ENCODE measurements at regions not wholly inside any gene's neighbourhood (a gene's known extent, or its start where the extent isn't known, plus 50 kb on each side); places are given as distances from the start of the nearest gene placed in this dataset.

DNA sequence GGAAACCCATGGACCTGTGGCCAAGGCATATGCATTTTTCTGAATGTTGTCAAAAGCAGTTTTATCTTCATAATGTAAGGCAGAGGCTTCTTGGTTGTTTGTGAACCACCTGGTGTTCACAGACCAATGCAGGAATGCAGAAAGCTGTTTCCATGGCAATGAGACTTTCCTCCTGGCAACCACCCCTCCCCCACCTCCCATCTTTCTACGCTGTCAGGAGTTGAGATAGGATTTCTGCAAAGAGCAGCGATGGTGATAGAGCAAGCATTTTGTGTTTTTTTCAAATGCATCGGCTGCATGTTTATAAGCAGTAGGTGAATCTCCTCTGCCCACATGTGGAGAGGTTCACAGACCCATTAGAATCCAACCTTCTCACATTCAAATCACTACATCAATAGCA lies 114.1 kb upstream of the SMLR1 start:
- intact Hi-C loops (cut with DNase I; ENCODE audit: low total_unique reads): no loop called here
- TF ChIP-seq POLR2A (IDR thresholded peaks at IDR 0.05): no peak
- TF ChIP-seq, protein P1, sequence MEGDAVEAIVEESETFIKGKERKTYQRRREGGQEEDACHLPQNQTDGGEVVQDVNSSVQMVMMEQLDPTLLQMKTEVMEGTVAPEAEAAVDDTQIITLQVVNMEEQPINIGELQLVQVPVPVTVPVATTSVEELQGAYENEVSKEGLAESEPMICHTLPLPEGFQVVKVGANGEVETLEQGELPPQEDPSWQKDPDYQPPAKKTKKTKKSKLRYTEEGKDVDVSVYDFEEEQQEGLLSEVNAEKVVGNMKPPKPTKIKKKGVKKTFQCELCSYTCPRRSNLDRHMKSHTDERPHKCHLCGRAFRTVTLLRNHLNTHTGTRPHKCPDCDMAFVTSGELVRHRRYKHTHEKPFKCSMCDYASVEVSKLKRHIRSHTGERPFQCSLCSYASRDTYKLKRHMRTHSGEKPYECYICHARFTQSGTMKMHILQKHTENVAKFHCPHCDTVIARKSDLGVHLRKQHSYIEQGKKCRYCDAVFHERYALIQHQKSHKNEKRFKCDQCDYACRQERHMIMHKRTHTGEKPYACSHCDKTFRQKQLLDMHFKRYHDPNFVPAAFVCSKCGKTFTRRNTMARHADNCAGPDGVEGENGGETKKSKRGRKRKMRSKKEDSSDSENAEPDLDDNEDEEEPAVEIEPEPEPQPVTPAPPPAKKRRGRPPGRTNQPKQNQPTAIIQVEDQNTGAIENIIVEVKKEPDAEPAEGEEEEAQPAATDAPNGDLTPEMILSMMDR (IDR thresholded peaks at IDR 0.05): no peak
- H3K27me3 ChIP-seq: no peaks in the 10 kb centered on the region
- H3K36me3 ChIP-seq: no peaks in the 10 kb centered on the region
- no peak overlapping the region for H3K27ac ChIP-seq
- no peaks in the 10 kb centered on the region for H3K9me3 ChIP-seq
- H3K4me1 ChIP-seq: no peaks in the 10 kb centered on the region
- no peak for DNase-seq
- no peak overlapping the region for H3K4me3 ChIP-seq

DNA sequence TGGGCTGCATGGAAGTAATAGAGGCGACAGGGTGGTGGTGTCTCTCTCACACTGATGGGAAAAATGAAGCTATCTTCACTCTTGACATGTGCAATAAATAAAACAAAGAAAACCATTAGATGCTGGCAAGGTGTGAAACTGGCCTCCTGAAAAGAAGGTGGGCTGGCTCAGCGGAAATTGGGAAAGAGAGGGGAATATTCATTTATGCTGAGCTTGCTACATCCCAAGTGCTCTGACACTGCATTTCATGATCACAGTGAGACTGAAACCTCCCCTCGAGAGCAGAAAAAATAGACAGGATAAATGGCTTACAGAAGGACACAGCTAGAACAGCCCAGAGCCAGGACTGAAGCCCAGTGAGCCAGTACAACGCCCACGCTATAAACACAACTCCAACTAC lies 112.1 kb upstream of the SMLR1 start:
- Histone ChIP-seq H3K9me3 (no peaks in the 10 kb centered on the region), H3K27ac (no peak overlapping the region), H3K27me3 (no peaks in the 10 kb centered on the region), H3K36me3 (no peaks in the 10 kb centered on the region), H3K4me1 (no peaks in the 10 kb centered on the region), H3K4me3 (no peak overlapping the region)
- TF ChIP-seq, protein P1 (IDR thresholded peaks at IDR 0.05): no peak
- TF ChIP-seq POLR2A (IDR thresholded peaks at IDR 0.05): no peak
- DNase-seq: no peak
- intact Hi-C loops (cut with DNase I; ENCODE audit: low total_unique reads): no loop called here

DNA sequence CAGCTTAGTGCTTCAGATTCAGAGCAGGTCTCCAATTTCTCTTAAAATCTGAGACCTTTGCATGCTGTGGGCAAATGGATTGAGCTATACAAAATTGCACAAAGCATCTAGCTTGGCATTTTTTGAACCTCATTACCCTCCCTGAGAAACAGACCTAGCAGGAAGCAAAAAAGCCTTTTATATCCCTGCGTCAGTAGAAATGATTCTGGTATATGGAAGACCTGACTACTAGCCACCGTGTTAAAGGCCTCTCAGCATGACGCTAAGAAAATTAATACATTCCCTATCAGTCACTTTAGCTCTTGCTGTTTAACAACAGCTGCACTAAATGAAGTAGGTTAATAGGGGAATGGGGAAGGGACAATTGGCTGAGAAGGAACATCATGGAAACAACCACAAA lies 110.7 kb upstream of the SMLR1 start:
- intact Hi-C loops (cut with DNase I; ENCODE audit: low total_unique reads): no loop called here
- TF ChIP-seq, protein P1 (IDR thresholded peaks at IDR 0.05): no peak
- no peak for TF ChIP-seq POLR2A (IDR thresholded peaks at IDR 0.05)
- no peak overlapping the region for H3K4me3 ChIP-seq
- no peaks in the 10 kb centered on the region for H3K4me1 ChIP-seq
- H3K9me3 ChIP-seq: no peaks in the 10 kb centered on the region
- no peak for DNase-seq
- H3K27me3 ChIP-seq: no peaks in the 10 kb centered on the region
- no peaks in the 10 kb centered on the region for H3K36me3 ChIP-seq
- no peak overlapping the region for H3K27ac ChIP-seq

DNA sequence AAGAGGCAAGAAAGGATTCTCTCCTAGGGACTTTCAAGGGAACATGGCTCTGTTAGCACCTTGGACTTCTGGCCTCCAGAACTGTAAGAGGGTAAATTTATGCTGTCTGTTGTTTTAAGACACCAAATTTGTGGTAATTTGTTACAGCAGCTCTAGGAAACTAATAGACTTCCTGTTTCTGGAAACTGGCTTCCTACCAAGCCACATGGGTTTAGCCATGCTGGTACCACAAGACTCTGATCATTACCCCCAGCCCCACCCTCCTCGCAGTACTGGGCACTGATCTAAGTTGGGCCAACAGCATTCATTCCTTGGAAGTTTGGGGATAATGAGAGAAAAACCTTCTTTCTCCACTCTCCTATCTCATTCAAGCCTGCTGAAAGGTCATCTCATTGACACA lies 109.5 kb upstream of the SMLR1 start:
- TF ChIP-seq, protein P1 (IDR thresholded peaks at IDR 0.05): no peak
- TF ChIP-seq POLR2A (IDR thresholded peaks at IDR 0.05): no peak
- intact Hi-C loops (cut with DNase I; ENCODE audit: low total_unique reads): no loop called here
- H3K27me3 ChIP-seq: no peaks in the 10 kb centered on the region

DNA sequence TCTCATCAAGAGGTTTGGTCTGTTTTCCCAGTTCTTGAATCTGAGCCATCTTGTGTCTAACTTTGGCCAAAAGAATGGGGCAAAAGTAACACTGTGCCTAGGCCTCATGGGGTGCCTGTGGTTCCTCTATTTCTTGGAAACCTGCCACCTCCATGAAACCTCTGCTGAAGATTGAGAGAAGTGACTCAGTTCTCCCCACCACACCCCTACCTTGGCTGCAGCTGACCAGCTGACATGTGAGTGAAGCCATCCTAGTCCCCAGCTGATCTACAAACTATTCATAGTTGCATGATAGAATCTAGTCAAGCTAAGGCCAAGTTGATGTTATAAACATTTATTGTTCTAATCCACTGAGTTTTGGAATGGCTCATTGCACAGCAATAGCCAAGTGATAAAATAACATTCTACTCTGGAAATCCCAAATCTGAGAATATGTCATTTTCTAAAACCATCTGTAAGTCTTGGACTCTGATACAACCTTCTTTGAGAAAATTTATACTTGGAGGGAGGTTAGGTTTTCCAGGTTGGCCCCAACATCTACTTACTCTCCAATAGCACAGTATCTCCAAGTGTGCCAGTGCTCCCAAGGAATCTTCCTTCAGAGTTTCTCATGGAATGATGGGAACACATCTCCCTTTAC lies 107.0 kb upstream of the SMLR1 start:
- no peaks in the 10 kb centered on the region for H3K4me1 ChIP-seq
- intact Hi-C loops (cut with DNase I; ENCODE audit: low total_unique reads): no loop called here
- H3K9me3 ChIP-seq: no peaks in the 10 kb centered on the region
- no peaks in the 10 kb centered on the region for H3K36me3 ChIP-seq
- DNase-seq: no peak
- no peaks in the 10 kb centered on the region for H3K27me3 ChIP-seq
- TF ChIP-seq, protein P1 (IDR thresholded peaks at IDR 0.05): no peak
- TF ChIP-seq POLR2A (IDR thresholded peaks at IDR 0.05): no peak
- no peak overlapping the region for H3K27ac ChIP-seq
- no peak overlapping the region for H3K4me3 ChIP-seq

More for the DNA sequence above, 109.5 kb upstream of the SMLR1 start:
- Histone ChIP-seq H3K27ac (no peak overlapping the region), H3K9me3 (no peaks in the 10 kb centered on the region), H3K4me3 (no peak overlapping the region), H3K4me1 (no peaks in the 10 kb centered on the region), H3K36me3 (no peaks in the 10 kb centered on the region)
- no peak for DNase-seq

Data from uterus (tissue), 3 donors.